Activated T-helper 1 cell treated with anti-CD3 and anti-CD28 coated beads, Interleukin-2, amount 50 U/mL, for 16 hours (primary cell): ENCODE measurements at regions not wholly inside any gene's neighbourhood (a gene's known extent, or its start where the extent isn't known, plus 50 kb on each side); places are given as distances from the start of the nearest gene placed in this dataset.

Experiments used
- DNase-seq, 2 donors: peaks; one replicate each; pipeline ENCODE4 v3.0.0-alpha.2; 2020; ENCODE audit warnings: low read depth in 1 of 2, low spot score in 1 of 2

- DNase-seq = no peak
Observed at GRCh38 chr2:40896358-40896757, 444.5 kb upstream of the SLC8A1 start.

- no peak for DNase-seq
Observed at GRCh38 chr2:40914666-40915065, 462.8 kb upstream of the SLC8A1 start.

- no peak for DNase-seq
Observed at GRCh38 chr2:40915651-40916050, 463.8 kb upstream of the SLC8A1 start.

GRCh38 chr2:40935349-40935748 lies 483.5 kb upstream of the SLC8A1 start:
- no peak for DNase-seq

GRCh38 chr2:40937284-40937683 lies 485.4 kb upstream of the SLC8A1 start:
- no peak for DNase-seq

- no peak for DNase-seq
Observed at GRCh38 chr2:40953341-40953740, 501.5 kb upstream of the SLC8A1 start.

GRCh38 chr2:40955042-40955441 lies 503.2 kb upstream of the SLC8A1 start:
- DNase-seq = no peak

GRCh38 chr2:40955635-40956034 lies 503.7 kb upstream of the SLC8A1 start:
- DNase-seq = no peak

- no peak for DNase-seq
Observed at GRCh38 chr2:40957508-40957907, 505.6 kb upstream of the SLC8A1 start.

GRCh38 chr2:40962026-40962425 lies 510.1 kb upstream of the SLC8A1 start:
- DNase-seq = no peak

- no peak for DNase-seq
Observed at GRCh38 chr2:40964509-40965250, 512.8 kb upstream of the SLC8A1 start.

GRCh38 chr2:40967451-40967850 lies 515.6 kb upstream of the SLC8A1 start:
- no peak for DNase-seq

- DNase-seq = no peak
Observed at GRCh38 chr2:40975151-40975550, 523.3 kb upstream of the SLC8A1 start.

- no peak for DNase-seq
Observed at GRCh38 chr2:40997362-40997761, 545.5 kb upstream of the SLC8A1 start.

- no peak for DNase-seq
Observed at GRCh38 chr2:41000374-41000773, 548.5 kb upstream of the SLC8A1 start.

- DNase-seq = no peak
Observed at GRCh38 chr2:41000906-41001305, 549.0 kb upstream of the SLC8A1 start.

GRCh38 chr2:41004700-41005099 lies 552.8 kb upstream of the SLC8A1 start:
- no peak for DNase-seq

- DNase-seq = no peak
Observed at GRCh38 chr2:41020358-41020757, 568.5 kb upstream of the SLC8A1 start.

- DNase-seq = no peak
Observed at GRCh38 chr2:41024816-41025215, 572.9 kb upstream of the SLC8A1 start.

GRCh38 chr2:41026613-41027012 lies 574.7 kb upstream of the SLC8A1 start:
- no peak for DNase-seq

- DNase-seq = no peak
Observed at GRCh38 chr2:41027095-41027494, 575.2 kb upstream of the SLC8A1 start.

GRCh38 chr2:41031282-41031681 lies 579.4 kb upstream of the SLC8A1 start:
- no peak for DNase-seq

GRCh38 chr2:41032715-41033114 lies 580.8 kb upstream of the SLC8A1 start:
- no peak for DNase-seq
